HFFc6 (cell line): ENCODE measurements at regions not wholly inside any gene's neighbourhood (a gene's known extent, or its start where the extent isn't known, plus 50 kb on each side); places are given as distances from the start of the nearest gene placed in this dataset.

ENCODE experiments used
- DNase-seq: peaks from one replicate; pipeline ENCODE4 v3.0.0-alpha.2; 2018
- H3K27ac Mint-ChIP-seq: 2 replicates; pipeline ENCODE4 v1.8.0; 2020; ENCODE audit warnings: mild to moderate bottlenecking, mixed read lengths
- H3K27me3 Mint-ChIP-seq: 2 replicates; pipeline ENCODE4 v1.8.0; 2021; ENCODE audit warnings: mild to moderate bottlenecking, moderate library complexity, mixed read lengths; ENCODE audit not compliant: insufficient read depth
- H3K36me3 Mint-ChIP-seq: 2 replicates; pipeline ENCODE4 v1.8.0; 2021; ENCODE audit warnings: low read depth, mixed read lengths
- H3K4me1 Mint-ChIP-seq: 2 replicates; pipeline ENCODE4 v1.8.0; 2020; ENCODE audit warnings: low read depth, mixed read lengths
- H3K4me3 Mint-ChIP-seq: 2 replicates; pipeline ENCODE4 v1.8.0; 2020; ENCODE audit warnings: mild to moderate bottlenecking, moderate library complexity, mixed read lengths
- H3K9me3 Mint-ChIP-seq: 2 replicates; pipeline ENCODE4 v1.8.0; 2020; ENCODE audit warnings: mild to moderate bottlenecking, mixed read lengths
- TF ChIP-seq, protein P1 (sequence below): fragments of 200-600 bp; sonication (generic); IDR thresholded peaks from 2 replicates; pipeline ENCODE4 v1.5.0; 2021; ENCODE audit warnings: antibody characterized with exemption, mild to moderate bottlenecking

DNA sequence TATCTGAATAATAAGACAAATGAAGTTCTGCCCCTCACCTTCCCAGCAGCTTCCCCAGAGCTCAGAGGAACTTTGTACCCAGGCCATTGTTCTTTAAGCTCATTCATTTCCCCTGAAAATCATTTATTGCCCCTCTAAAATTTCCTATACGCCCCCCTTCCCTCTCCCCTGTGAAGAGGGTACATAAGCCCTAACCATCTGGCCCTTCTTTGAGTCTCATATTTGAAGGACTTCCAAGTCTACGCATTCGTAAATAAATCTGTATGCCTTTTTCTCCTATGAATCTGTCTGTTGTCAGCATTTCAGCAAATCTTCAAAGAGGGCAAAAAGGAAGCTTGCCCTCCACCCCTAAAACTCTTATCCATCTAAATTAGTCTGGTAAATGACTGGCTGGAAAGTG lies 73.1 kb upstream of the DST start:
- Mint-ChIP-seq H3K36me3 (peaks cover 43% of the 10 kb centered on the region), H3K27ac (peak overlapping the region; percentile 94), H3K4me3 (peak overlapping the region; percentile 73), H3K4me1 (peaks cover 89% of the 10 kb centered on the region), H3K27me3 (peaks cover 12% of the 10 kb centered on the region), H3K9me3 (peaks cover 24% of the 10 kb centered on the region)
- DNase-seq = no peak
- TF ChIP-seq, protein P1, sequence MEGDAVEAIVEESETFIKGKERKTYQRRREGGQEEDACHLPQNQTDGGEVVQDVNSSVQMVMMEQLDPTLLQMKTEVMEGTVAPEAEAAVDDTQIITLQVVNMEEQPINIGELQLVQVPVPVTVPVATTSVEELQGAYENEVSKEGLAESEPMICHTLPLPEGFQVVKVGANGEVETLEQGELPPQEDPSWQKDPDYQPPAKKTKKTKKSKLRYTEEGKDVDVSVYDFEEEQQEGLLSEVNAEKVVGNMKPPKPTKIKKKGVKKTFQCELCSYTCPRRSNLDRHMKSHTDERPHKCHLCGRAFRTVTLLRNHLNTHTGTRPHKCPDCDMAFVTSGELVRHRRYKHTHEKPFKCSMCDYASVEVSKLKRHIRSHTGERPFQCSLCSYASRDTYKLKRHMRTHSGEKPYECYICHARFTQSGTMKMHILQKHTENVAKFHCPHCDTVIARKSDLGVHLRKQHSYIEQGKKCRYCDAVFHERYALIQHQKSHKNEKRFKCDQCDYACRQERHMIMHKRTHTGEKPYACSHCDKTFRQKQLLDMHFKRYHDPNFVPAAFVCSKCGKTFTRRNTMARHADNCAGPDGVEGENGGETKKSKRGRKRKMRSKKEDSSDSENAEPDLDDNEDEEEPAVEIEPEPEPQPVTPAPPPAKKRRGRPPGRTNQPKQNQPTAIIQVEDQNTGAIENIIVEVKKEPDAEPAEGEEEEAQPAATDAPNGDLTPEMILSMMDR = no peak

DNA sequence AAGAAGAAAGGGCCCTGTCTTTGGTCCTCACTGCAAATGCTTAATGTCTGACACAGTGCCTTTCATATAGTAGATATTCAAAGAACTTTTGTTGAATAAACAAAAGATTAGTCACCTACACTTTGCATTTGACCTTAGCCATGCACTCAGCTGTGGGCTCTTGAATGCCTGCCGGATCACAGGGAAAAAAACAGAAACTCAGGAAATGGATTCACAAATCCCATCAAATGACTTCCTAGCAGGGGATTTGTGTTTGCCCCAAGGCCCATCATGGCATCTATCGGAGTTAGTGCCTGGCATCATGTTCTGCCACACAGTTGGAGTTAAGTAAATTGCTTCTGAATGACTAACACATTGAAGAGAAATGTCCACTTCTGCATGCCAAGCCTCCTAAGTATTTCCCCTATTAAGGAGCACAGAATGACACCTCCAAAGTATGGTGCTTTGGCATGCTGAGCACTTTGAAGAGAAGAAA lies 72.3 kb upstream of the DST start:
- peak overlapping the region; percentile 73 for H3K4me3 Mint-ChIP-seq
- peaks cover 37% of the 10 kb centered on the region for H3K36me3 Mint-ChIP-seq

DNA sequence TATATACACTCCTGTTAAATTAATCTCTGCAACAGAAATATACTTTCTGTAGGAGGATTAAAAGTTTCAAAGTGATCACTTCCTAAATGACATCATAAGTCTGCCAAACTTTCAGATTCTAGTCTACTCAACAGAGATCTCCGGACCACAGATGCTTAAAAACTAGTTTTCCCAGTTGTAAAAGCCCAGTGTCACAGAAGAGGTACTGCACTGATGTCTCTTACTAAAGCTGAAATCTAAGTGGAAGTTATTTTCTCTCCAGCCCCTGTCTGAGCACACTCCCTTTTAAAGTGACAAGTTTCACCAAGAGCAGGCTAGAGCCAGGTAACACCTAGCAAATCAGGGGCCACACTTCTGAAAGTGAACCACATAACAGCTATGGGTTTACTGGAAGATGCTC lies 71.6 kb upstream of the DST start:
- peak; percentile 39 for DNase-seq
- Mint-ChIP-seq H3K4me1 (peaks cover 87% of the 10 kb centered on the region), H3K27ac (peak overlapping the region; percentile 94), H3K9me3 (peaks cover 18% of the 10 kb centered on the region), H3K27me3 (peaks cover 12% of the 10 kb centered on the region), H3K36me3 (peaks cover 31% of the 10 kb centered on the region), H3K4me3 (peak overlapping the region; percentile 73)
- TF ChIP-seq, protein P1 = no peak; the same call in 1 of the 2 replicates

More for the DNA sequence above, 72.3 kb upstream of the DST start:
- Mint-ChIP-seq H3K4me1 (peaks cover 87% of the 10 kb centered on the region), H3K27ac (peak overlapping the region; percentile 94), H3K9me3 (peaks cover 24% of the 10 kb centered on the region), H3K27me3 (peaks cover 12% of the 10 kb centered on the region)
- DNase-seq = peak; percentile 88
- TF ChIP-seq, protein P1 = no peak

DNA sequence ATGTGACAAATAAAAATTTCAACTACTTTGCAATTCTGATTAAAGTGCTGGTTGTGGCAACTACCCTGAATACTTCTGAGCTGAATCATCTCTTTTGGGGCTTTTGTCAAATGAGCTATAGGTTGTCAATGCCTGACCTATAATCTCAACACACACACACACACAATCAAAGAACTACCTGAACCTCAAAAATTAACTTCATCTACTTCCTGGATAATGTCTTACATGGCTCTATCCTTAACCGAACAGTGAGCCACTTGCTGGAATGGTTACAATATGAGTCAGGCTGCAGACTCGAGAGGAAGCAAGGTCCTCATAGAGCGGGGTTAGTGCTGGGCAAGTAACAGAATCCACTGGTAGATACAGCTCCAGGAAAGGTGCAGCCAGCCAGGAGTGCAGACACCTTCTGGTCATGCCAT lies 70.6 kb upstream of the DST start:
- DNase-seq = peak; percentile 84
- Mint-ChIP-seq H3K27me3 (peaks cover 12% of the 10 kb centered on the region), H3K4me1 (peaks cover 87% of the 10 kb centered on the region), H3K9me3 (peaks cover 10% of the 10 kb centered on the region), H3K27ac (peak overlapping the region; percentile 94), H3K36me3 (peaks cover 23% of the 10 kb centered on the region), H3K4me3 (peak overlapping the region; percentile 73)
- TF ChIP-seq, protein P1 = no peak

DNA sequence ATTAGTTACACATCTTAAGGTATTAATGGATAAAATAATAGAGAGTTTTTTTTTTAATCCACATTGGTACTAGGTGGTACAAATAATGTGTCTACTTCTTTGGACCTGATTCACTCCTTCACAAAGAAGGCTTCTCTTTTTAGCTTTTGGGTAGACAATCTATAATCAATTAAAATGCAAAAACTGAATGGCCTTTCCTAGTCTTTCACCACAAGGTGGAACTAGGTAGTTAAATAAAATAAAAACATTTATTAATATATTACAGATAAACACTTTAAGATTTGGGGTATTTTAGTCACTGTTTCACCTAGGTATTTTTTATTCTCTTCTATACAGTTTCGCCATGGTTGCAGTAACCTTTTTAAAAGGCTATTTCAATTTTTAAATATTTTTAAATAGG lies 68.3 kb upstream of the DST start:
- Mint-ChIP-seq H3K4me1 (peaks cover 77% of the 10 kb centered on the region), H3K27ac (no peak overlapping the region), H3K4me3 (no peak overlapping the region), H3K9me3 (no peaks in the 10 kb centered on the region), H3K27me3 (peaks cover 7% of the 10 kb centered on the region), H3K36me3 (peaks cover 11% of the 10 kb centered on the region)
- TF ChIP-seq, protein P1 = peak; percentile 51
- DNase-seq = no peak

DNA sequence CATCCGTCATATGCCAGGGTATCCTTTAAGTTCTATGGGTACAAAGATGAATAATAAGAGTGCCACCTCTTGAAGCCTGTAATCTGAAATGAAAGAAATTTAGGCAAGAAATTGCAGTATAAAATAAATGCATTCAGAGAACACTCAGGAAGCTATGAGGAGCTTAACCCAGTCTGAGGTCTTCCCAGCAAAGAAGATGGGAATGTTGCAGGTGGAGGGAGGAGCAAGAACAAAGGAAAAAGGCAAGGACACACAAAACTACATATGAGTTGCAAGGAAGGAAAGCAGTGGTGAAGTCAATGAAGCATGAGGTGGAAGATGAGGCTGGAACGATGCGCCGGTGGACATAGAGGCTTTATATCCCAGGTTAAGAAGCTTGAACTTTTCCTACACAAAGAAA lies 67.0 kb upstream of the DST start:
- Mint-ChIP-seq H3K27me3 (peaks cover 6% of the 10 kb centered on the region), H3K4me1 (peaks cover 75% of the 10 kb centered on the region), H3K9me3 (no peaks in the 10 kb centered on the region), H3K36me3 (peaks cover 15% of the 10 kb centered on the region), H3K27ac (peak overlapping the region; percentile 84), H3K4me3 (peak overlapping the region; percentile 82)
- TF ChIP-seq, protein P1 = no peak
- no peak for DNase-seq
